ENCODE measurements at regions not wholly inside any gene's neighbourhood (a gene's known extent, or its start where the extent isn't known, plus 50 kb on each side); places are given as distances from the start of the nearest gene placed in this dataset.

GRCh38 chr1:110282395-110282794, 56.8 kb upstream of the RBM15 start:
- Mint-ChIP-seq H3K27ac (no peak overlapping the region), H3K4me3 (no peak overlapping the region), H3K36me3 (ENCODE audit: low read depth) (no peaks in the 10 kb centered on the region), H3K4me1 (peaks cover 20% of the 10 kb centered on the region), H3K9me3 (no peaks in the 10 kb centered on the region), H3K27me3 (ENCODE audit: low read depth, poor library complexity) (peaks cover 33% of the 10 kb centered on the region)
- DNase-seq, result no peak
- no peak for TF ChIP-seq CTCF (IDR thresholded peaks at IDR 0.05)

- Mint-ChIP-seq H3K27ac (no peak overlapping the region), H3K36me3 (ENCODE audit: low read depth) (no peaks in the 10 kb centered on the region), H3K9me3 (no peaks in the 10 kb centered on the region), H3K4me1 (peaks cover 20% of the 10 kb centered on the region), H3K4me3 (no peak overlapping the region), H3K27me3 (ENCODE audit: low read depth, poor library complexity) (peaks cover 29% of the 10 kb centered on the region)
- no peak for TF ChIP-seq CTCF (IDR thresholded peaks at IDR 0.05)
- no peak for DNase-seq
Observed at GRCh38 chr1:110283677-110284076, 55.5 kb upstream of the RBM15 start.

- no peaks in the 10 kb centered on the region for H3K36me3 Mint-ChIP-seq (ENCODE audit: low read depth)
- H3K4me1 Mint-ChIP-seq, result peaks cover 20% of the 10 kb centered on the region
- H3K27me3 Mint-ChIP-seq (ENCODE audit: low read depth, poor library complexity), result peaks cover 25% of the 10 kb centered on the region
- H3K27ac Mint-ChIP-seq, result no peak overlapping the region
- H3K9me3 Mint-ChIP-seq, result no peaks in the 10 kb centered on the region
- TF ChIP-seq CTCF (IDR thresholded peaks at IDR 0.05), result no peak
- H3K4me3 Mint-ChIP-seq, result no peak overlapping the region
- DNase-seq, result no peak
Observed at GRCh38 chr1:110285316-110285715, 53.9 kb upstream of the RBM15 start.

GRCh38 chr1:110286564-110286963, 52.6 kb upstream of the RBM15 start:
- peaks cover 20% of the 10 kb centered on the region for H3K27me3 Mint-ChIP-seq (ENCODE audit: low read depth, poor library complexity)
- H3K36me3 Mint-ChIP-seq (ENCODE audit: low read depth), result no peaks in the 10 kb centered on the region
- no peak for DNase-seq
- H3K27ac Mint-ChIP-seq, result no peak overlapping the region
- H3K4me3 Mint-ChIP-seq, result no peak overlapping the region
- no peaks in the 10 kb centered on the region for H3K9me3 Mint-ChIP-seq
- peaks cover 14% of the 10 kb centered on the region for H3K4me1 Mint-ChIP-seq
- TF ChIP-seq CTCF (IDR thresholded peaks at IDR 0.05), result no peak

- DNase-seq, result no peak
- TF ChIP-seq CTCF (IDR thresholded peaks at IDR 0.05), result no peak
- H3K4me1 Mint-ChIP-seq, result peaks cover 20% of the 10 kb centered on the region
Observed at GRCh38 chr1:110288111-110288510, 51.1 kb upstream of the RBM15 start.

More at GRCh38 chr1:110288111-110288510, 51.1 kb upstream of the RBM15 start:
- peaks cover 10% of the 10 kb centered on the region for H3K27me3 Mint-ChIP-seq (ENCODE audit: low read depth, poor library complexity)
- H3K36me3 Mint-ChIP-seq (ENCODE audit: low read depth), result no peaks in the 10 kb centered on the region
- H3K27ac Mint-ChIP-seq, result no peak overlapping the region
- H3K9me3 Mint-ChIP-seq, result no peaks in the 10 kb centered on the region
- H3K4me3 Mint-ChIP-seq, result no peak overlapping the region

Measured in nephron progenitor cell (in vitro differentiated cells).